Dedifferentiated amniotic fluid mesenchymal stem cell (primary cell): ENCODE measurements at regions not wholly inside any gene's neighbourhood (a gene's known extent, or its start where the extent isn't known, plus 50 kb on each side); places are given as distances from the start of the nearest gene placed in this dataset.
"Not testable (repeated sequence)": the region's sequence is repeated elsewhere in the genome, so short reads cannot be mapped to it uniquely, and the experiment has no call there.

Experiments
- DNase-seq: peaks from one replicate; pipeline ENCODE4 v3.0.0-alpha.2; 2016; ENCODE audit errors: extremely low spot score

DNA sequence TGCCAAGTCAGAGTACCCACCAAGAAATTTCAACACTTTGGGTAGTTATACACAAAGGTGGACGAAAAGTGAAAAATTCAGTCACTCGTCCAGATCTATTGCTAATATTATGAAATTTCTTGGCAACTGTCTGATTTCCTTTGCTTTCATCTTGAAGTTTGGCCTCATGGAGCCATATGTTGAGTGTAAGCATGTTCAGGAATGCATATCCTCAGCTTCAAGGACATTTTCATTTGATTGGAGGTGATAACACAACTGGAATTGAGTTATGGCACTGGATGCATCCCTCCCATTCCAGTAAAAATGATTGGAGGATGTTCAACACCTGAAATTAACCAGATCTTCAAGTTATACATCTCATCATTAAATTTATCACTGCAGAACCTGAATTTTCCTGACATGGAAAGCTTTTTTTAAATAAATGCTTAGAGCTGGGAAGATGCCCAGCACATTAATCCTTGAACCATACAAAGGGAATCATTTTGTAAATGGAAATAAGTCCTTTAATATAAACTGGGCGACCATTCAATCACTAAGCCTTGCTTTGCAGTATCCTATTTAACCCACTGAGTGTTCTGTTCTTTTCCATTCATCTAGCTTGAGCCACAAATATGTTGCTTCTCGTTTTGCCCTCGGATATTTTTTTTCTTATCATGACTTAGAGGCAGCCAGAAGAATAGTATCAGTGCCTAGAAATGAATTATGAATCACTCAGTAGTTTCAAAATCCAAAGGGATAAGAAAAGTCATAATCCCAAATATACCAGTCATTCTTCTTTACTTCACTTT lies 273.7 kb upstream of the PIK3R1 start:
- DNase-seq: peak; percentile 49

DNA sequence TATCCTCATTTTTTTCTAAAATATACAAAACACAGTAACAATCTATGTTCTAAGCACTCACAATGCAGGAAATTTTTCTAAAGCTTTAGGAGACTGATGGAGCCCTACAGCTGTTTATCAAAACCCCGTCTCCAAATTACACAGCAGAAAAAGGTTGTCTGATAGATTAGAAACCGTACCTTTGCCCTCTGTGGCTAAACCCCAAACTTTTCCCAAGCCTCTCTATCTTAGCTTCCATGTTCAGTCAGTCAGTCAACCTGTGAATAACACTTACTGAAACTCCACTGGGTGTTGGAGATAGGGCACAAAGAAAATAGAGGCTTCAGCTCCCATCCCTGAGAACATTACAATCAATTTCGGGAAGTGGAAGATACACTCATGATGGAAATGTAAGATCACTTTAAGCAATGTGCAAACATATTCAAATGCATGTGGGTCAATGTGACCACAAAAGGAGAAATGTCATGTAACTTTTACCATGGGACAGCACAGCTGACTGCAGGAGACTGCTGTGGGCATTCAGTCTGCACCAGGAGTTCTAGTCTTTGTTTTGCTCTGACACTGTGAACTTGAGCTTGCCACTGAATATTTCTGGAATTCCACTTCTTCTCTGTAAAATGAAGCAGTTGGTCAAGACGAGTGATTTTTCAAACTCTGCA lies 279.5 kb upstream of the PIK3R1 start:
- no peak for DNase-seq

DNA sequence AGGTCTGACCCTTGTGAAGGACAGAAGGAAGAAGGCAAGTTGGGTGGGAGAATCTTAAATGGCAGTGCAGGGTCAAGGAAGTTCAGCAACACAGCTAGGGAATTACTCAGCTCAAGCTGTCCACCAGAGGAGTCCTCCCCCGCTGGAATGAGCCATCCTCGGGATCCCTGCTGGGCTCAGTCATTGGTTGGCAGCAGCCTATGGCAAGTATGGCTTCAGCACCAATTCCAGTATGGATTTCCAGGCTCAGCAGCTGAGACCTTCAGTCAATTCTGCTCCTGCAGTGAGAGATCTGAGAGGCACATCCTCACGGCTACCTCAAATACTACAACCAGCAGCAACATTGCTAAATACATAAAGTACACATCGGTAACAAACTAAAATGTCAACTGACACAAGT lies 280.6 kb upstream of the PIK3R1 start:
- no peak for DNase-seq

DNA sequence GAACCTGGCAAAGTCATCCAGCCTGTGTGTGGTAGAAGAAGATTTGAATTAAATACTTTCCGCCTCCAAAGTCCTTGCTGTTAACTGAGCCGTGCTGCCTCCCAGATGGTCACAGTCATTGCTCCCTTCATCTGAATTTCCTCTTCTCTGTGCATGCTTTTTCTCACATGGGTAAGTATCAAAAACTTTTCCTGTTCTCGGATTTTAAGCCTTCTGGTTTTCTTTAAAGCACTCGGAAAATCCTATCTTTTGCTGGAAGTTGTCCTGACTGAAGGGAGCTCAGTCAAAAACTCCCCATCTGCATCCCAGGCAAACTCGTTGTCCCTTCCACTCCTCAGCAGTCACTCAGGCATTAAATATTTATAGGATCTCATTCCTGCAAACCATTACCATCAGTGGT lies 290.0 kb upstream of the PIK3R1 start:
- no peak for DNase-seq

DNA sequence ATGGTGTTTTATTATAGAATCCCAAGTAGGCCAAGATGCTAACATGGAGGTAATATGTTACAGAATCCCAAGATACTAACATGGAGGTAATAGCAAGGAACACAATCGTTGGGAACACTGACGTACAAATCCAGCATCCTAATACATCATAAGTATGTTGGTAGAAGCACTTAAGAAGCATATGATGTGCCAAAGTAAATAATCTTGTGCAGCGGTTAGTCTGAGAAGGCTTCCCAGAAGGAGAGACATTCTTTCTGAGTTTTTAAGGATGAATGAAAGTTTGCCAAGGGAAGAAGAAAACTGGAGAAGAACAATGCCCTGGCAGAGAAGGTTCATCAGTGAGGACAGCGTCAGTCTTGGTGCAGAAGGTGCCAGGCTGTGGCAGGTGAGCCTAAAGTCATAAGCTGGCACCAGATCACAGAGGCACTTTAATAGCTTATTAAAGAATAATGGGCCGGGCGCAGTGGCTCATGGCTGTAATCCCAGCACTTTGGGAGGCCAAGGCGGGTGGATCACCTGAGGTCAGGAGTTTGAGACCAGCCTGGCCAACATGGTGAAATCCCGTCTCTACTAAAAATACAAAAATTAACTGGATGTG lies 294.5 kb upstream of the PIK3R1 start:
- DNase-seq: no peak

DNA sequence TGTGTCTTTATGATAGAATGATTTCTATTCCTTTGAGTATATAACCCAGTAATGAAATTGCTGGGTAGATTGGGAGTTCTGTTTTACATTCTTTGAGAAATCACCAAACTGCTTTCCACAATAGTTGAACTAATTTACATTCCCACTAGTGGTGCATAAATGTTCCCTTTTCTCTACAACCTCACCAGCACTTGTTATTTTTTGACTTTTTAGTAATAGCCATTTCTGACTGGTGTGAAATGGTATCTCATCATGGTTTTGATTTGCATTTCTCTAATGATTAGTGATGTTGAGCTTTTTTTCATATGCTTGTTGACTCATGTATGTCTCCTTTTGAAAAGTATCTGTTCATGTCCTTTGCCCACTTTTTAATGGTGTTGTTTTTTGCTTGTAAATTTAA lies 296.0 kb upstream of the PIK3R1 start:
- not testable (repeated sequence) for DNase-seq

DNA sequence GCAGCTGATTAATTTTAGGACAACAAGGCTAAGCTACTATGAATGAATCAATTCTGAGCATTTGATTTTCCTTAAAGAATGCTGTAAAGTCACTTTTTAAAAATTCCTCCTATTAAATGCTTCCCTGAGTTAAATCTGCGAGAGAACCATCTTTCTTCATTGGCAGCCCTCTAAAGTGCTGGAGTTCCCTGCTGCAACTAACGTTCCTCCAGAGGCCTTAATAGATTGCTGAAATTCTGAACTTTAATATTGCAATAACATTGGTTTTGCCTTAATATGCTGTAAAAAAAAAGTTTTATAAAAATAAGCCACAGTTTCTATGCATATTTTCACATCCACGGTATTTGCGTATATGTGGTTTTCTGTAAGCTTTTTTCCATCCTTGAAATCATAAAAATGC lies 298.0 kb upstream of the PIK3R1 start:
- no peak for DNase-seq

DNA sequence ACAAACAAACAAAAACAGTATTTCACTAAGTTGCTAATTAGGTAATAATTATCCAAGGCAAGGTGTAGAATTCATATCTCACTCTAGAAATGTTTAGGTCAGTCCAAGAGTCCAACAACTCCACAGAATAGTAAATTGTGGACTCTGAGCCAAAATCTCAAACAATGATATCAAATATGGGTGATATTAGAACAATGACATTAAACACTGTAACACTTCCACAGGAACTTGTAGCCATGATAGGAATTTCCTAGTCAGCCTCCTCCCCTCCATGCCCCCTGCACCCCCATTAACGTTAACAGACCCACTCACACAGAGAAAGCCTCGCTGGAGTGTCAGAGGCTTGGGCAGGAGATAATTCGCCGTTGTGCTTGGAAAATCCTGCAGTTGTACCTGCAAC lies 305.0 kb upstream of the PIK3R1 start:
- DNase-seq: no peak

DNA sequence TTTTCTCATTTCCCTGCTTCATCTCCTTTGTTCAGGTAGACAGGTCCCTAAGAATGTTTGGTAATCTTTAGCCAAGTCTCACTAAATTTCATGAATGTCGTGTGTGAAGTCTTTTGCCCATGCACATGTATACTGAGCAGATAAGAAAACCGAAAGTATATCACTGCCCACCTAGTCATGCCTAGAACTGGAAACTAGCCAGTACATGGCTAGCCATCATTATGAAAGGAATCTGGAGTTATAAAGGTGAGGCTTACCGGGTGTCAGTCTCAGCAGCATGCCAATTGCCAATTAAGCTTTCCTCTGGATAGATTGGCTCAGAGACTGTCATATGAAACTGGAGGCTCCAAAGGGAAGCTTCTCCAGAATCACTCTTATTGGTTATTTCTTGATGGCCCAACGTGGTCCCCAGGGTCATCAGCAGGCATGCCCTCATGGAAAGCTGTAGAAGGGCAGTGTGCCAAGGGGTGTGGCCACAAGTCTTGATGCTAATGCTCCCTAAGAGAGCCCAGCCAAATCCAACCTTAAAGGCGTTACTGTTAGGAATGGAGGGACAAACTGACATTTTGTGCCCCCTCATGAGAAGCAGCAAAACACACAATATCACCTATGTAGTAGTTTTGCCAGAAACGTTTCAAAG lies 307.3 kb upstream of the PIK3R1 start:
- no peak for DNase-seq

DNA sequence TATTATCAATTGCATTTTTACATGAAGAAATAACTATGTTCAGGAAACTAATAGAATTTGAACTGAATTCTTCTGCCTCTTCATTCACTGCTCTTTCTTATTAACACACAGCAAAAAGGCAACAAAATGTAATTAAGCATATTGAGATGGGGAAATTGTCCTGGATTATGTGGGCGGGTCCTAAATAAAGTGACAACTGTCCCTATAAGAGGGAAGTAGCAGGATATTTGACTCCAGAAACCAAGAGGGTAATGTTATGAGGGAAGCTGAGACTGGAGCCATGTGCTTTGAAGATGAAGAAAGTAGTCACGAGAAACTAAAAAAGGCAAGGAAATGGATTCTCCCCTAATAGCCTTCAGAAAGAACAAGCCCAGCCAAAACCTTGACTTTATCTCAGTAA lies 311.2 kb upstream of the PIK3R1 start:
- no peak for DNase-seq

DNA sequence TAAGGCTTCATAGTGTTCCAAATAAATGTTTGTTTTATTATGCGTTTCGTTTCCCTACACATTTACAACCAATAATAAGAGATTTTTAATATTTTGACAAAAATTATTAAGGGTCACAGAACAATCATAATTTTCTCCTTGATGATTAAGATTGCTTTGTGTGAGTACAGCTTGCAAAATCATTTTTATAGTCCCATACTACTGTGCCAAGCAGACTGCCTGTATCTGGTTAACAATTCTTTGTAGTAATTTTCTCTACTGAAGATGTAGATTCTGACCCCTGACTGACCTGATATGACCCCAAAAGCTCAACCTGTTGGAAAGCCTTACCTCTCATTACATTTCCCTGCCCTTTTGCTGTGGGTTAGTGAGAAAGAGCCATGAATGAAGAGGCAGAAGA lies 311.9 kb upstream of the PIK3R1 start:
- no peak for DNase-seq

DNA sequence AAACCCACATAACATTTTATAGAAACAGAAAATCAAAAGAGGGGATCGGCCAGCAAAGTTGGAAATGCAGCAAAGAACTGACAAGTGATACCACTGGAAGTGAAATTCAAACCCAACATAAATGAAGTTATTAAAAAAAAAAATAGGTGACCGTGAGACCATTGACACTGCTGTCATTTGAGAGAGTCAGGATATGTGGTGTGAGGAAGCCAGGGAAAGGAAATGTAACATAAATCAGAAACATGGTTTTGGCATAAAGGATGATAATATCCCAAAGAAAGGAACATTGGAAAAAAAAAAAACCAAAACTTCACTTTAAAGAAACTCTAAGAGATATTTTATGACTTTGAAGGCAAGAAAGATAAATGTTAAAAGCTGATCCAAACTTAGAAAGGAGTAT lies 312.4 kb upstream of the PIK3R1 start:
- no peak for DNase-seq

DNA sequence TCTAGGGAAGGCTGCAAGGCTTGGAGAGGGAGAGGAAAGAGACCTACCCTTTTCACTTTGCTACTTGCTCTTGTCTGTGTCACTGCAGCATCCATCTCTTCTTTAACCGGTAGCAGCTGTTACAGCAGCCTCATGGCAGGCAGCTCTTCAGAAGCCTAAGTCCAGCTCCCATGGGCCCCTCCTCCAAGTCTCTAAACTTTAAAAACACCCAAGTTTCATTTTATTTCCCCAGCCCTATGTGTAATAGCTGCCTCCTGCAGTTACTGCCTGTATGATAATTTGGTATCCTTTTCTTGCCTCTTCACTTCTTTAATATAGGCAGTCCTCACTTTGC lies 313.1 kb upstream of the PIK3R1 start:
- no peak for DNase-seq

DNA sequence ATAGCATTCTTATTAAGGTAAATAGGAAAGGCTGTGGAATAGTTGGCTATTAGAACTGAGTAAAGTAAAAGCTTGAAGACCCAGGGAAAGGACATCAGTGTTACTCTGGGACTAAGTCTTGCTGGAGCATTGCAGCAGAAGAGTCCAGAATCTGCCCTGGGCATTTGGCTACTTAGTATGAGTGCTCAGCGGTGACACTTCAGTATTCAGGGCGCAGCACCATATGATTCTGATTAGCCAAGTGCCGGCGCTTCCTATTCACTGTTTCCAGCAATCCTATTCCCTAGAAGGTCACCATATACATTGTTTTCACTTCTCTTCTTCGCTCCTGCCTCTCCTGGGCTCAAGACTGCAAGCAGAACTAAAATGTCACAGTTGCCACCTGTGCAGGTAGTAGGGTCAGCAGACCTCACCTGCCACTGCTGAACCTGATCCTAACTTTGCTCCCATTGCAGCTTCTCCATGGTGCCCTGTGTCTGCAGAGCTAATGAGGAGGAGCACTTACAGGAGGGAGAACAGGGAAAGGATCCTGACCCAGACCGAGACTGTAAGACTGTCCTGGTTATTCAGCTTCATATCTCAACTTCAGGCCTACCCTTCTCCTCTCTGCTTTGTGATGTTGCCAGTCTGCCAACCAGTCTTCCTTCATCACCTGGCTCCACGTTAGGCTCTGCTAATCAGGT lies 313.6 kb upstream of the PIK3R1 start:
- DNase-seq: no peak

DNA sequence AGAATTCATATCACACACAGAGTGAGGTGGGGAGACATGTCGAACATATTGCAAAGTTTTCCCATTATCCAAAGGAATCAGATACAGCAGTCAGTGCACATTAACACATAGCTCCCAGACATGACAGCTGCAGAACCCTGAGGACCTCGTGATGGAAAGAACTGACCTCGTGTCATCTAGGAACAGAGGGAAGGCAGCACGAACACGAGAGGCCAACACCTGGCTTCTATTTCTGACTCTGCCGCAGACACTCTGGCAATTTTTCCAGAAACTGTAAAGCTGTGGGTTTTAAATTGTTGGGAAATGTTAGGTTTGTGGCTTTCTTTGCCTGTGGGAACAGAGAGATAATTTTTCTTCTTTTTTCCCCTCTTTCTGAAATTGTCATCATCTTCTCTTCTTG lies 315.0 kb upstream of the PIK3R1 start:
- no peak for DNase-seq

DNA sequence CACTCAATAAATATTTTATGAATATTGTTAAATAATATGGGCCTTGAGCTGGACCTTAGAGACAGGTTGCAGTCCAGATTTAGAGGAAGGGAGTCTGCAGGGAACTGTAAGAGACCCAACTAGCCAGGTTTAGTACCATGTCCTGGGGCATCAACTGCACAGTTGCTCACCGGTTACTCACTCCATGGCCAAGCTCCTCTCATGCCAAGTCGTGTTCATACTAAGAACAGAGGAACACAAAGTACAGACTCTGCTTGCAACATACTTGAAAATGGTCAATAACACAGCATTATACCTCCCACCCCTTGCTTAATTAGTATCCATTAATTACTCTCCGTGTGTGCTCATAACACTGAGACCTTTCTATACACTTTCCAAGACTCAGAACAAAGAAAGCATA lies 317.6 kb upstream of the PIK3R1 start:
- no peak for DNase-seq

DNA sequence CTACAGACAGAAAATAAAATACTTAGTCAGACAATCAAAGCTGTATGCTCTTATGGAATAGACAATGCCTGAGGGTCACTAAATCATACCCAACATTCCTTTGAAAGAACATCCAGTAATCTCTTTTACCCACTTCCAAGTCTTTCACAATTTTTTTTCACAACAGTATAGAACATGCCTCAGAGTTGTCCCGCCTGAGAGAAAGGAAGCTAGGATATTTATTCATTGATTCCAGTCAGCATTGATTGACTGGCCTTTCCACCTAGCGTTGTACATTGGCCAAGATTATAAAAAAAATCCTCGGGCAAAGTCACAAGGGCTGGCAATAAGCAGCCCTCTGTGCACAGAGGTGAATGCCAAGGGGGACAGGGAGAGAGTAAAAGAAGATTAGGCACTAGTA lies 318.1 kb upstream of the PIK3R1 start:
- no peak for DNase-seq

DNA sequence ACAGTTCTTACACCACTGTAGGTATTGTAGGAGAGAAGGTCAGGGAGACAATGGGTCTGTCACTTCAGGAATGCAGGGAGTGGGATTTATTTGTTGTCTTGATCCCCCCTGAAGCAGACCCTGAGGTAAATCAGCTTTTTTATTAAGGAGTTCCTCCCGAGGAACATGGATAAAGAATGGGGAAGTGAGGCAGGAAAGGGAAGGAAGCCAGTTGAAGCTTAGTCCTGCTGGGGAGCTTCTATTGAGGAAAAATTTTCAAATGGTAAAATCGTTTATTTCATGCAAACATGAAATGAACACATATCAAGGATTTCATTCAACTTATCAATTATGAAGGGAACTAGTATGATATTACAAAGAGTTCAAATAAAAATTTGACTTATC lies 318.6 kb upstream of the PIK3R1 start:
- no peak for DNase-seq

DNA sequence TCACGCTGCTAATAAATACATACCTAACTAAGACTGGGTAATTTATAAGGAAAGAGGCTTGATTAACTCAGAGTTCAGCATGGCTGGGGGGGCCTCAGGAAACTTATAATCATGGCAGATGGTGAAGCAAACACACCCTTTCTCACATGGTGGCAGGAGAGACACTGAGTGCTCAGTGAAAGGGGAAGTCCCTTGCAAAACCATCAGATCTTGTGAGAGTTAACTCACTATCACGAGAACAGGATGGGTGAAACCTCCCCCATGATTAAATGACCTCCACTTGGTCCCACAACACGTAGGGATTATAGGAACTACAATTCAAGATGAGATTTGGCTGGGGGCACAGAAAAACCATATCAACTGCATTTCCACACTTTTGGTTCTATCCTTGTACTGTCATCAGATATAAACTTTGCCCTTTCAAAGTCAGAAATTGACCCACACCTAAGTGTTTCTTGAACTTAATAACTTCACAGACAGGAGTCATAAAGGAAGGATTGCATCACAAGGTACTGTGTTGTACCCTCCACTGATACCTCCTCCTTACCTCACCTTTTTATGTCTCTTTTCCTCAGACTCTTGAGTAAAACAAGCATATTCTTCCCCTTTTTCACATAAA lies 319.1 kb upstream of the PIK3R1 start:
- no peak for DNase-seq

DNA sequence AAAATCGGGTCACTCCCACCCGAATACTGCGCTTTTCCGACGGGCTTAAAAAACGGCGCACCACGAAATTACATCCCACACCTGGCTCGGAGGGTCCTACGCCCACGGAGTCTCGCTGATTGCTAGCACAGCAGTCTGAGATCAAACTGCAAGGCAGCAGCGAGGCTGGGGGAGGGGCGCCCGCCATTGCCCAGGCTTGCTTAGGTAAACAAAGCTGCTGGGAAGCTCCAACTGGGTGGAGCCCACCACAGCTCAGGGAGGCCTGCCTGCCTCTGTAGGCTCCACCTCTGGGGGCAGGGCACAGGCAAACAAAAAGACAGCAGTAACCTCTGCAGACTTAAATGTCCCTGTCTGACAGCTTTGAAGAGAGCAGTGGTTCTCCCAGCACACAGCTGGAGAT lies 325.7 kb upstream of the PIK3R1 start:
- not testable (repeated sequence) for DNase-seq

DNA sequence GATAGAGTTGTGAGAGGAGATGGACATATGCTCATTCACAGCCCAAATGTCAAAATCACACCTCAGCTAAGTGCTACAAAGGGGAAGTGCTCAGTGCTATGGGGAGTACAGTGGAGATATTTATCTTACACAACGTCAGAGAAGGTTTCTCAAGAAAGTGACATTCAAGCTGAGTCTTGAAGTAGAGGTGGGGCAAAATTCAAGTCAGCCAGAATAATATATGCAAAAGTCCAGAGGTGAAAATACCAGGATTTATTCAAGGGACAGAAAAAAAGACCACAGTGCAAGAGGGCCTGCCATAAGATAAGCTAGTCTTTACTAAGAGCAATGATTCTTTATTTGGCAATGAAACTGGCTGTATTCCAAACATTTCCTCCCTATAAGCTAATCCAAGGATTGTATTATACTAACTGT lies 327.8 kb upstream of the PIK3R1 start:
- no peak for DNase-seq

DNA sequence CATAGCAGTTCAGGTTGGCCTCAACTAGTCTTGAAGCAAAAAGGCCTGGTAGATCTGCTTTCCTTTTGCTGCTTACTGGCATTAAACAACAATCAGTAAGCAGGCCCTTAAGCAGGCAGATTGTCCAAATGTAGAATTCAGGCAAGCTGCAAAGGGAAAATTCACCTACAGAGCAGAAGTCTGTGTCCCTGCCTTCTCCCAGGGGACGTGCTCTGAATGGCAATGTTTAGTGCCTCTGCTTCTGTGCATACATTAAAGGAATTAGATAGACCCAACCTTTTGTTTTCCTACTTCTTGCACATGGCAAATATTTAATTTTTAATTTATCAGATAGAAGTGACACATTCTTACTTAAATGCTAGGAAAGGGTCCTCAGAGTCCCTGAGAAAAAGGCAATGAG lies 328.8 kb upstream of the PIK3R1 start:
- no peak for DNase-seq
